ENCODE measurements at regions not wholly inside any gene's neighbourhood (a gene's known extent, or its start where the extent isn't known, plus 50 kb on each side); places are given as distances from the start of the nearest gene placed in this dataset.
"Not testable (repeated sequence)": the region's sequence is repeated elsewhere in the genome, so short reads cannot be mapped to it uniquely, and the experiment has no call there.

GRCh38 chr7:149681274-149681673, 92.1 kb downstream of the ZNF467 start:
- no peak for DNase-seq

- DNase-seq, result no peak
Measured at GRCh38 chr7:149680331-149681025, 92.9 kb downstream of the ZNF467 start.

GRCh38 chr7:149674728-149675385, 98.5 kb downstream of the ZNF467 start:
- DNase-seq, result not testable (repeated sequence)

- no peak for DNase-seq
Measured at GRCh38 chr7:149673006-149673405, 100.4 kb downstream of the ZNF467 start.

- DNase-seq, result peak; percentile 31
Measured at GRCh38 chr7:149670288-149670687, 103.1 kb downstream of the ZNF467 start.

GRCh38 chr7:149669121-149669818, 104.1 kb downstream of the ZNF467 start:
- no peak for DNase-seq

- DNase-seq, result no peak
Measured at GRCh38 chr7:149666360-149666945, 106.9 kb downstream of the ZNF467 start.

GRCh38 chr7:149665618-149666017, 107.8 kb downstream of the ZNF467 start:
- not testable (repeated sequence) for DNase-seq

GRCh38 chr7:149664666-149665065, 108.7 kb downstream of the ZNF467 start:
- no peak for DNase-seq

- DNase-seq, result no peak
Measured at GRCh38 chr7:149664176-149664575, 109.2 kb downstream of the ZNF467 start.

GRCh38 chr7:149662591-149663095, 110.7 kb downstream of the ZNF467 start:
- DNase-seq, result peak; percentile 81

- DNase-seq, result no peak
Measured at GRCh38 chr7:149655784-149656183, 117.6 kb downstream of the ZNF467 start.

- no peak for DNase-seq
Measured at GRCh38 chr7:149654588-149654987, 118.8 kb downstream of the ZNF467 start.

GRCh38 chr7:149650190-149650589, 123.2 kb downstream of the ZNF467 start:
- DNase-seq, result not testable (repeated sequence)

GRCh38 chr7:149644754-149645153, 128.6 kb downstream of the ZNF467 start:
- no peak for DNase-seq

GRCh38 chr7:149642589-149642988, 130.8 kb downstream of the ZNF467 start:
- DNase-seq, result no peak

GRCh38 chr7:149638566-149639320, 134.6 kb downstream of the ZNF467 start:
- no peak for DNase-seq

GRCh38 chr7:149637911-149638565, 135.3 kb downstream of the ZNF467 start:
- no peak for DNase-seq

GRCh38 chr7:149635561-149636329, 137.6 kb downstream of the ZNF467 start:
- peak; percentile 38 for DNase-seq

- DNase-seq, result no peak
Measured at GRCh38 chr7:149633976-149634945, 136.7 kb upstream of the ZNF746 start.
